ENCODE measurements at regions not wholly inside any gene's neighbourhood (a gene's known extent, or its start where the extent isn't known, plus 50 kb on each side); places are given as distances from the start of the nearest gene placed in this dataset.

- no peaks in the 10 kb centered on the region for H3K79me1 ChIP-seq (ENCODE audit: low read depth, low read length)
- no peaks in the 10 kb centered on the region for H3K79me2 ChIP-seq (ENCODE audit: control insufficient read depth in 1 of 2, insufficient read depth in 2 of 2, low read length in 2 of 2)
- H3K56ac ChIP-seq (replicated peaks; ENCODE audit: insufficient read length, low read depth, low read length) = no peak overlapping the region
- no peak overlapping the region for H2BK5ac ChIP-seq (ENCODE audit: low read depth, low read length)
- H3K18ac ChIP-seq (ENCODE audit: extremely low read depth, low read length) = no peak overlapping the region
- H2BK20ac ChIP-seq (ENCODE audit: low read length) = no peak overlapping the region
- H2BK12ac ChIP-seq (ENCODE audit: low read depth, low read length) = no peak overlapping the region
- H4K20me1 ChIP-seq (replicated peaks in 1 of 2; ENCODE audit: control insufficient read depth in 1 of 2, insufficient read depth in 2 of 2, low read length in 2 of 2) = no peaks in the 10 kb centered on the region
- ChIA-PET POLR2A (ENCODE audit: partially characterized antibody) (no interaction called here), CTCF (ENCODE audit: partially characterized antibody) (interaction anchor here (0.6 to 0.7 kb wide), 3 partner anchors 24 to 375 kb away, joined by 3 read pairs; no protein-coding TSS in a partner anchor)
- no peak overlapping the region for H3K4me2 ChIP-seq (ENCODE audit: insufficient read depth in 1 of 2, low read depth in 2 of 2, low read length in 2 of 2)
- no peak overlapping the region for H3K14ac ChIP-seq (ENCODE audit: insufficient read length)
- H3K9ac ChIP-seq (replicated peaks in 1 of 4; ENCODE audit: extremely low read depth in 1 of 4, low read depth in 3 of 4, low read length in 3 of 4) = no peak overlapping the region
- H3K36me3 ChIP-seq (ENCODE audit: control insufficient read depth in 2 of 4, insufficient read depth in 4 of 4, low read length in 3 of 4) = no peaks in the 10 kb centered on the region
- H3K23me2 ChIP-seq (ENCODE audit: low read depth, low read length) = no peaks in the 10 kb centered on the region
- no peak overlapping the region for H2AK5ac ChIP-seq (ENCODE audit: low read depth, low read length)
- H3K23ac ChIP-seq (ENCODE audit: insufficient read length) = no peak overlapping the region
- no peak for FAIRE-seq
- H4K8ac ChIP-seq (ENCODE audit: extremely low read depth, insufficient read depth, low read length) = no peak overlapping the region
- no peak overlapping the region for H4K91ac ChIP-seq (replicated peaks; ENCODE audit: insufficient read length, low read length)
- peaks cover 4 to 5% of the 10 kb centered on the region in 2 experiments; a peak in 3 of 4 replicates for H3K9me3 ChIP-seq (ENCODE audit: insufficient read depth in 2 of 2, low read depth in 1 of 2, low read length in 1 of 2)
- H2BK15ac ChIP-seq (ENCODE audit: low read length) = no peak overlapping the region
- no peak overlapping the region for H2AFZ ChIP-seq (ENCODE audit: low read length)
- DNase-seq (ENCODE audit: low read depth in 1 of 2, low spot score in 2 of 2) = no peak
- no peaks in the 10 kb centered on the region for H3K27me3 ChIP-seq (replicated peaks in 1 of 4; ENCODE audit: control insufficient read depth in 3 of 4, extremely low read depth in 1 of 4, insufficient read depth in 3 of 4, low read length in 3 of 4)
- no peaks in the 10 kb centered on the region; a peak in 2 of 7 replicates for H3K4me1 ChIP-seq (replicated peaks in 1 of 4; ENCODE audit: control insufficient read depth in 3 of 4, insufficient read depth in 4 of 4, low read length in 3 of 4)
- WGBS, 2 experiments (ENCODE audit: extremely low coverage in 1 of 2, insufficient coverage in 1 of 2, insufficient read length in 1 of 2, insufficient replicate concordance in 2 of 2, low coverage in 1 of 2, low lambda C conversion rate in 2 of 2, missing lambda C conversion rate in 1 of 2) = 96% methylated on average over 4 of the region's 4 CpGs; no CpG with 5 or more reads in 1 of the 2 experiments
- no peak overlapping the region for H2BK120ac ChIP-seq (replicated peaks; ENCODE audit: low read depth, low read length)
- no peak for TF ChIP-seq TCF12 (IDR thresholded peaks at IDR 0.05; ENCODE audit: low read depth, low read length)
- no peak for TF ChIP-seq MAX (IDR thresholded peaks at IDR 0.05)
- no peak overlapping the region for H3K27ac ChIP-seq (ENCODE audit: low read depth, low read length)
- H3K4me3 ChIP-seq (ENCODE audit: extremely low read depth in 1 of 4, insufficient read depth in 2 of 4, low read depth in 3 of 4, low read length in 4 of 4) = no peak overlapping the region
- H4K5ac ChIP-seq (ENCODE audit: insufficient read length, low read depth, low read length) = no peak overlapping the region
- no peak overlapping the region for H3K4ac ChIP-seq (replicated peaks; ENCODE audit: insufficient read length, low read depth, low read length)
These were observed 182.2 kb downstream of the MYCN start for GRCh38 chr2:16122556-16122955.

Measured in H1 (cell line).